Astrocyte (in vitro differentiated cells and primary cell): ENCODE measurements at regions not wholly inside any gene's neighbourhood (a gene's known extent, or its start where the extent isn't known, plus 50 kb on each side); places are given as distances from the start of the nearest gene placed in this dataset.
"Not testable (repeated sequence)": the region's sequence is repeated elsewhere in the genome, so short reads cannot be mapped to it uniquely, and the experiment has no call there.

Experiments used
- EZH2 ChIP-seq: IDR thresholded peaks from 2 replicates; pipeline ENCODE4 v1.6.1; 2012; ENCODE audit warnings: mild to moderate bottlenecking, low read length, inconsistent platforms; ENCODE audit not compliant: insufficient read depth
- TF ChIP-seq, protein P1 (sequence below): IDR thresholded peaks from 2 replicates; pipeline ENCODE4 v1.5.1; 2011; ENCODE audit warnings: low read depth, mild to moderate bottlenecking, inconsistent platforms, low read length, moderate library complexity; ENCODE audit not compliant: insufficient read depth

DNA sequence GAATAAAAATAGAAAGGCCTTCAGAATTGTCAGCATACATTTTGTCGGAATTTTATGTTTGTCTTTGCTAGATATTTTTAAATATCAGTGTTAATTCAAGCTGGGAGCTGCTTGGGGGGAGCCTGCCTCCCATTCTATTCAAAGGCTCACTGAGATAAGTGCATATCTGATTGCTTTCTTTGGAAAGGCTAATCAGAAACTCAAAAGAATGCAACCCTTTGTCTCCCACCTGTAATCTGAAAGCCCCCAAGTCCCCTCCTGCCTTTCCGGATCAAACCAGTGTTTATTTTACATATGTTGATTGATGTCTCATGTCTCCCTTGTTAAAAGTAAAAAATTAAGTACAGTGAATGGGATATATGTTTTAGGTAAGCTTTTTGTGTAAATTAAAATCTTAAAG lies 69.3 kb upstream of the PLD5 start:
- TF ChIP-seq, protein P1, sequence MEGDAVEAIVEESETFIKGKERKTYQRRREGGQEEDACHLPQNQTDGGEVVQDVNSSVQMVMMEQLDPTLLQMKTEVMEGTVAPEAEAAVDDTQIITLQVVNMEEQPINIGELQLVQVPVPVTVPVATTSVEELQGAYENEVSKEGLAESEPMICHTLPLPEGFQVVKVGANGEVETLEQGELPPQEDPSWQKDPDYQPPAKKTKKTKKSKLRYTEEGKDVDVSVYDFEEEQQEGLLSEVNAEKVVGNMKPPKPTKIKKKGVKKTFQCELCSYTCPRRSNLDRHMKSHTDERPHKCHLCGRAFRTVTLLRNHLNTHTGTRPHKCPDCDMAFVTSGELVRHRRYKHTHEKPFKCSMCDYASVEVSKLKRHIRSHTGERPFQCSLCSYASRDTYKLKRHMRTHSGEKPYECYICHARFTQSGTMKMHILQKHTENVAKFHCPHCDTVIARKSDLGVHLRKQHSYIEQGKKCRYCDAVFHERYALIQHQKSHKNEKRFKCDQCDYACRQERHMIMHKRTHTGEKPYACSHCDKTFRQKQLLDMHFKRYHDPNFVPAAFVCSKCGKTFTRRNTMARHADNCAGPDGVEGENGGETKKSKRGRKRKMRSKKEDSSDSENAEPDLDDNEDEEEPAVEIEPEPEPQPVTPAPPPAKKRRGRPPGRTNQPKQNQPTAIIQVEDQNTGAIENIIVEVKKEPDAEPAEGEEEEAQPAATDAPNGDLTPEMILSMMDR = not testable (repeated sequence)
- not testable (repeated sequence) for TF ChIP-seq EZH2
